H1 (cell line): ENCODE measurements at regions not wholly inside any gene's neighbourhood (a gene's known extent, or its start where the extent isn't known, plus 50 kb on each side); places are given as distances from the start of the nearest gene placed in this dataset.

Experiments
- ASH2L ChIP-seq: fragments of 200-600, 300-600 bp; sonication (generic); IDR thresholded peaks from one replicate; pipeline ENCODE4 v1.7.1; 2017; ENCODE audit warnings: low read length
- BCL11A ChIP-seq, 2 experiments: IDR thresholded peaks; one replicate each; pipeline ENCODE4 v1.6.1; 2011; ENCODE audit warnings: low read depth in 2 of 2, low read length in 2 of 2, mild to moderate bottlenecking in 2 of 2
- CEBPB ChIP-seq: IDR thresholded peaks from 2 replicates; pipeline ENCODE4 v1.6.1; 2012; ENCODE audit warnings: low read depth, low read length
- CREB1 ChIP-seq: IDR thresholded peaks from 2 replicates; pipeline ENCODE4 v1.6.1; 2012; ENCODE audit warnings: inconsistent platforms
- JUND ChIP-seq: IDR thresholded peaks from 2 replicates; pipeline ENCODE4 v1.6.1; 2011; ENCODE audit warnings: mild to moderate bottlenecking, improper control_type of control experiment, low read length
- KDM4A ChIP-seq: IDR thresholded peaks from one replicate; pipeline ENCODE4 v1.7.1; 2012; ENCODE audit warnings: low read depth, mild to moderate bottlenecking, moderate library complexity, low read length, inconsistent platforms; ENCODE audit not compliant: severe bottlenecking
- PHF8 ChIP-seq: fragments of 200-600 bp; sonication (generic); conservative IDR thresholded peaks from 2 replicates; pipeline ENCODE4 v1.7.1; 2012; ENCODE audit warnings: low read depth, mild to moderate bottlenecking, inconsistent platforms, low read length, moderate library complexity
- SRF ChIP-seq: IDR thresholded peaks from 2 replicates; pipeline ENCODE4 v1.6.1; 2011; ENCODE audit warnings: mild to moderate bottlenecking, low read depth, low read length, moderate library complexity
- YY1 ChIP-seq: IDR thresholded peaks from 2 replicates; pipeline ENCODE4 v1.6.1; 2011; ENCODE audit warnings: low read depth, mild to moderate bottlenecking, low read length
- ZNF274 ChIP-seq: IDR thresholded peaks from 2 replicates; pipeline ENCODE4 v1.7.0; 2012; ENCODE audit warnings: low read length, borderline replicate concordance; ENCODE audit errors: extremely low read depth
- TF ChIP-seq, protein P1 (sequence below): fragments of 300-600 bp; sonication (generic); IDR thresholded peaks from 2 replicates; pipeline ENCODE4 v1.7.1; 2012; ENCODE audit warnings: low read length, moderate library complexity, mild to moderate bottlenecking, inconsistent platforms; ENCODE audit not compliant: insufficient replicate concordance
- TF ChIP-seq, protein P2 (sequence below): IDR thresholded peaks from 2 replicates; pipeline ENCODE4 v1.6.1; 2012; ENCODE audit warnings: low read length, inconsistent platforms

DNA sequence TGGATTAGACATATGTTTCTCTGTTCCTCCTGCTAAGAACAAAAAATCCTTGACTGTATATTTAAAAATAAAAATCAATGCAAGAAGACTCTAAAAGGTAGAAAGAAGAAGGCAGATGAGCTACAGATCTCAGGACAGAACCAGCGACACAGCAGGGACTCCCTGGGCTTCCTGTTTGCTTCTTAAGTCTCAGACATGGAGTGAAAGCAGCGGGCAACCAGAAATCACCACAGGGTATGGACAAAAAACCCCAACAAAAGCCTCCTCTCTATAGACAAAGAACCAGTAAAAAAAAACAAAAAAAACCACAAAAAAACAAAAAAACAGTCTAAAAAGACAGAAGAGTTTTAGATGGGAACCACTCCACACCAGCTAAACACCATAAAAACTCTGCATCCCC, 971.0 kb upstream of the GYPC start (continued):
- TF ChIP-seq, protein P1, sequence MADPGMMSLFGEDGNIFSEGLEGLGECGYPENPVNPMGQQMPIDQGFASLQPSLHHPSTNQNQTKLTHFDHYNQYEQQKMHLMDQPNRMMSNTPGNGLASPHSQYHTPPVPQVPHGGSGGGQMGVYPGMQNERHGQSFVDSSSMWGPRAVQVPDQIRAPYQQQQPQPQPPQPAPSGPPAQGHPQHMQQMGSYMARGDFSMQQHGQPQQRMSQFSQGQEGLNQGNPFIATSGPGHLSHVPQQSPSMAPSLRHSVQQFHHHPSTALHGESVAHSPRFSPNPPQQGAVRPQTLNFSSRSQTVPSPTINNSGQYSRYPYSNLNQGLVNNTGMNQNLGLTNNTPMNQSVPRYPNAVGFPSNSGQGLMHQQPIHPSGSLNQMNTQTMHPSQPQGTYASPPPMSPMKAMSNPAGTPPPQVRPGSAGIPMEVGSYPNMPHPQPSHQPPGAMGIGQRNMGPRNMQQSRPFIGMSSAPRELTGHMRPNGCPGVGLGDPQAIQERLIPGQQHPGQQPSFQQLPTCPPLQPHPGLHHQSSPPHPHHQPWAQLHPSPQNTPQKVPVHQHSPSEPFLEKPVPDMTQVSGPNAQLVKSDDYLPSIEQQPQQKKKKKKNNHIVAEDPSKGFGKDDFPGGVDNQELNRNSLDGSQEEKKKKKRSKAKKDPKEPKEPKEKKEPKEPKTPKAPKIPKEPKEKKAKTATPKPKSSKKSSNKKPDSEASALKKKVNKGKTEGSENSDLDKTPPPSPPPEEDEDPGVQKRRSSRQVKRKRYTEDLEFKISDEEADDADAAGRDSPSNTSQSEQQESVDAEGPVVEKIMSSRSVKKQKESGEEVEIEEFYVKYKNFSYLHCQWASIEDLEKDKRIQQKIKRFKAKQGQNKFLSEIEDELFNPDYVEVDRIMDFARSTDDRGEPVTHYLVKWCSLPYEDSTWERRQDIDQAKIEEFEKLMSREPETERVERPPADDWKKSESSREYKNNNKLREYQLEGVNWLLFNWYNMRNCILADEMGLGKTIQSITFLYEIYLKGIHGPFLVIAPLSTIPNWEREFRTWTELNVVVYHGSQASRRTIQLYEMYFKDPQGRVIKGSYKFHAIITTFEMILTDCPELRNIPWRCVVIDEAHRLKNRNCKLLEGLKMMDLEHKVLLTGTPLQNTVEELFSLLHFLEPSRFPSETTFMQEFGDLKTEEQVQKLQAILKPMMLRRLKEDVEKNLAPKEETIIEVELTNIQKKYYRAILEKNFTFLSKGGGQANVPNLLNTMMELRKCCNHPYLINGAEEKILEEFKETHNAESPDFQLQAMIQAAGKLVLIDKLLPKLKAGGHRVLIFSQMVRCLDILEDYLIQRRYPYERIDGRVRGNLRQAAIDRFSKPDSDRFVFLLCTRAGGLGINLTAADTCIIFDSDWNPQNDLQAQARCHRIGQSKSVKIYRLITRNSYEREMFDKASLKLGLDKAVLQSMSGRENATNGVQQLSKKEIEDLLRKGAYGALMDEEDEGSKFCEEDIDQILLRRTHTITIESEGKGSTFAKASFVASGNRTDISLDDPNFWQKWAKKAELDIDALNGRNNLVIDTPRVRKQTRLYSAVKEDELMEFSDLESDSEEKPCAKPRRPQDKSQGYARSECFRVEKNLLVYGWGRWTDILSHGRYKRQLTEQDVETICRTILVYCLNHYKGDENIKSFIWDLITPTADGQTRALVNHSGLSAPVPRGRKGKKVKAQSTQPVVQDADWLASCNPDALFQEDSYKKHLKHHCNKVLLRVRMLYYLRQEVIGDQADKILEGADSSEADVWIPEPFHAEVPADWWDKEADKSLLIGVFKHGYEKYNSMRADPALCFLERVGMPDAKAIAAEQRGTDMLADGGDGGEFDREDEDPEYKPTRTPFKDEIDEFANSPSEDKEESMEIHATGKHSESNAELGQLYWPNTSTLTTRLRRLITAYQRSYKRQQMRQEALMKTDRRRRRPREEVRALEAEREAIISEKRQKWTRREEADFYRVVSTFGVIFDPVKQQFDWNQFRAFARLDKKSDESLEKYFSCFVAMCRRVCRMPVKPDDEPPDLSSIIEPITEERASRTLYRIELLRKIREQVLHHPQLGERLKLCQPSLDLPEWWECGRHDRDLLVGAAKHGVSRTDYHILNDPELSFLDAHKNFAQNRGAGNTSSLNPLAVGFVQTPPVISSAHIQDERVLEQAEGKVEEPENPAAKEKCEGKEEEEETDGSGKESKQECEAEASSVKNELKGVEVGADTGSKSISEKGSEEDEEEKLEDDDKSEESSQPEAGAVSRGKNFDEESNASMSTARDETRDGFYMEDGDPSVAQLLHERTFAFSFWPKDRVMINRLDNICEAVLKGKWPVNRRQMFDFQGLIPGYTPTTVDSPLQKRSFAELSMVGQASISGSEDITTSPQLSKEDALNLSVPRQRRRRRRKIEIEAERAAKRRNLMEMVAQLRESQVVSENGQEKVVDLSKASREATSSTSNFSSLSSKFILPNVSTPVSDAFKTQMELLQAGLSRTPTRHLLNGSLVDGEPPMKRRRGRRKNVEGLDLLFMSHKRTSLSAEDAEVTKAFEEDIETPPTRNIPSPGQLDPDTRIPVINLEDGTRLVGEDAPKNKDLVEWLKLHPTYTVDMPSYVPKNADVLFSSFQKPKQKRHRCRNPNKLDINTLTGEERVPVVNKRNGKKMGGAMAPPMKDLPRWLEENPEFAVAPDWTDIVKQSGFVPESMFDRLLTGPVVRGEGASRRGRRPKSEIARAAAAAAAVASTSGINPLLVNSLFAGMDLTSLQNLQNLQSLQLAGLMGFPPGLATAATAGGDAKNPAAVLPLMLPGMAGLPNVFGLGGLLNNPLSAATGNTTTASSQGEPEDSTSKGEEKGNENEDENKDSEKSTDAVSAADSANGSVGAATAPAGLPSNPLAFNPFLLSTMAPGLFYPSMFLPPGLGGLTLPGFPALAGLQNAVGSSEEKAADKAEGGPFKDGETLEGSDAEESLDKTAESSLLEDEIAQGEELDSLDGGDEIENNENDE, result no peak
- no peak for TF ChIP-seq CREB1
- TF ChIP-seq, protein P2, sequence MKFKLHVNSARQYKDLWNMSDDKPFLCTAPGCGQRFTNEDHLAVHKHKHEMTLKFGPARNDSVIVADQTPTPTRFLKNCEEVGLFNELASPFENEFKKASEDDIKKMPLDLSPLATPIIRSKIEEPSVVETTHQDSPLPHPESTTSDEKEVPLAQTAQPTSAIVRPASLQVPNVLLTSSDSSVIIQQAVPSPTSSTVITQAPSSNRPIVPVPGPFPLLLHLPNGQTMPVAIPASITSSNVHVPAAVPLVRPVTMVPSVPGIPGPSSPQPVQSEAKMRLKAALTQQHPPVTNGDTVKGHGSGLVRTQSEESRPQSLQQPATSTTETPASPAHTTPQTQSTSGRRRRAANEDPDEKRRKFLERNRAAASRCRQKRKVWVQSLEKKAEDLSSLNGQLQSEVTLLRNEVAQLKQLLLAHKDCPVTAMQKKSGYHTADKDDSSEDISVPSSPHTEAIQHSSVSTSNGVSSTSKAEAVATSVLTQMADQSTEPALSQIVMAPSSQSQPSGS, result no peak
- TF ChIP-seq YY1, result no peak
- no peak for TF ChIP-seq ZNF274
- no peak for TF ChIP-seq KDM4A
- TF ChIP-seq PHF8, result no peak
- no peak for TF ChIP-seq BCL11A (IDR thresholded peaks at IDR 0.05; ENCODE audit: low read depth in 2 of 2, low read length in 2 of 2)
- TF ChIP-seq CEBPB, result no peak
- no peak for TF ChIP-seq JUND
- no peak for TF ChIP-seq SRF
- TF ChIP-seq ASH2L, result no peak
